ENCODE measurements at regions not wholly inside any gene's neighbourhood (a gene's known extent, or its start where the extent isn't known, plus 50 kb on each side); places are given as distances from the start of the nearest gene placed in this dataset.

DNA sequence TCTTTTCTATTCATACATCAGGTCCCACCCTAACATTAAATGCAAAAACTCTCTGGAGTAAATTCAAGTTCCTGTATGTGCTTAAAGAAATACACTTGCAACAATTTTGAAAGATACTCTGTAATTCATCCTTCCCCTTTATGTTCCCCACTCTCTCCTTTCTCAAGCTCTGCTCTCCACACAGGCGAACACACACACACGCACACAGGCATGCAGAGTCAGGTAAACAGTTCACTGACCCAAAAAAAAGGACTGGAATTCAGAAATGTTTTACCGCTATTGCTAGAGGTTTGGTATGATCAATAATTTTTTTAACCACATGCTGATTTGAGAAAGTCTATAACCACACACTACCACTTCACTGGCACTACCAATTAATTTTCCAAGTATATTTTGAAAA, 152.4 kb upstream of the TMCC3 start:
- H3K27me3 ChIP-seq (ENCODE audit: low read depth) = no peaks in the 10 kb centered on the region
- no peak overlapping the region for H3K4me3 ChIP-seq
- intact Hi-C loops (cut with DNase I) = no loop called here
- no peaks in the 10 kb centered on the region for H3K36me3 ChIP-seq
- no peaks in the 10 kb centered on the region for H3K9me3 ChIP-seq
- DNase-seq (no peak), ATAC-seq (no peak)
- TF ChIP-seq, protein P1, sequence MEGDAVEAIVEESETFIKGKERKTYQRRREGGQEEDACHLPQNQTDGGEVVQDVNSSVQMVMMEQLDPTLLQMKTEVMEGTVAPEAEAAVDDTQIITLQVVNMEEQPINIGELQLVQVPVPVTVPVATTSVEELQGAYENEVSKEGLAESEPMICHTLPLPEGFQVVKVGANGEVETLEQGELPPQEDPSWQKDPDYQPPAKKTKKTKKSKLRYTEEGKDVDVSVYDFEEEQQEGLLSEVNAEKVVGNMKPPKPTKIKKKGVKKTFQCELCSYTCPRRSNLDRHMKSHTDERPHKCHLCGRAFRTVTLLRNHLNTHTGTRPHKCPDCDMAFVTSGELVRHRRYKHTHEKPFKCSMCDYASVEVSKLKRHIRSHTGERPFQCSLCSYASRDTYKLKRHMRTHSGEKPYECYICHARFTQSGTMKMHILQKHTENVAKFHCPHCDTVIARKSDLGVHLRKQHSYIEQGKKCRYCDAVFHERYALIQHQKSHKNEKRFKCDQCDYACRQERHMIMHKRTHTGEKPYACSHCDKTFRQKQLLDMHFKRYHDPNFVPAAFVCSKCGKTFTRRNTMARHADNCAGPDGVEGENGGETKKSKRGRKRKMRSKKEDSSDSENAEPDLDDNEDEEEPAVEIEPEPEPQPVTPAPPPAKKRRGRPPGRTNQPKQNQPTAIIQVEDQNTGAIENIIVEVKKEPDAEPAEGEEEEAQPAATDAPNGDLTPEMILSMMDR (IDR thresholded peaks at IDR 0.05) = no peak
- H3K4me1 ChIP-seq = no peaks in the 10 kb centered on the region
- H3K27ac ChIP-seq = no peak overlapping the region

DNA sequence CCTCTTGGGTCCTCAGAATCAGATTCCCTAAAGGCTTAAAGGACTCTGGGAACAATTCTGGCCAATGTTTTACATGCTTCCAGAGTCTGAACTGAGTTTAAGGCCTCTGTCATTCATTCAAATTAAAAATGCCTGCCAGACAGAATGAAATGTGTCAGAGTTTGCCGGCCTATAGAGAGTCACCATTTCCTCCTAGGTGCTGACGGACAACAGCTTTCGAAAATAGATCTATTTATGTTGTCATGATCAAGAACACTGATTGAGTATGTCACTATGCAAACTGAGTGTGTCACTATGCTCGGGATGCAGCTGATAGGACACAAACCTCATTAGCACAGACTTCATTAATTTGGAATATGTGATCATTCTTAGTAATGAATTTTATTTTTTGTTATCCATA, 151.4 kb upstream of the TMCC3 start:
- intact Hi-C loops (cut with DNase I) = no loop called here
- H3K4me1 ChIP-seq = no peaks in the 10 kb centered on the region

DNA sequence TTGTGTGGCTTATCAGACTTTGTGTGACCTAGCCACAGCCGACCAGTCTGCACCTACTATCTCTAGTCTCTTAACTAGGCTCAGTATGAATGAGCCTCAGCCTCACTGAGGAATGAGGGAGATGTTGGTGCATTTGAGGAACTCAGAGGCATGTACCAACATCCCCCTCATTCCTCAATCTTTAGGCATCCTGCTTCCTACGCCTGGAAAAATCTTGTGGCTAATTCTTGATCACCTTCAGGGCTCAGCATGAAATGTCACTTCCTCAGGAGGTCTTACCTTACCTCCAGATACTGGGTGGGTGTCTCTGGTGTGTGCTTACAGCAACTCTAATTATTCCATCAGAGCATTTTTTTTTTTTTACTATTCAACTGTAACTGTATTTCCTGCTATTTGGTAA, 148.8 kb upstream of the TMCC3 start:
- no peaks in the 10 kb centered on the region for H3K4me1 ChIP-seq
- no peak for DNase-seq
- no peaks in the 10 kb centered on the region for H3K9me3 ChIP-seq
- TF ChIP-seq, protein P1 (IDR thresholded peaks at IDR 0.05) = no peak
- H3K4me3 ChIP-seq = no peak overlapping the region
- no peak overlapping the region for H3K27ac ChIP-seq
- ATAC-seq = no peak
- H3K36me3 ChIP-seq = no peaks in the 10 kb centered on the region
- H3K27me3 ChIP-seq (ENCODE audit: low read depth) = no peaks in the 10 kb centered on the region
- intact Hi-C loops (cut with DNase I) = no loop called here

More for the DNA sequence above, 151.4 kb upstream of the TMCC3 start:
- Histone ChIP-seq H3K27me3 (ENCODE audit: low read depth) (no peaks in the 10 kb centered on the region), H3K36me3 (no peaks in the 10 kb centered on the region), H3K9me3 (no peaks in the 10 kb centered on the region), H3K4me3 (no peak overlapping the region), H3K27ac (no peak overlapping the region)
- ATAC-seq (no peak), DNase-seq (no peak)
- TF ChIP-seq, protein P1 (IDR thresholded peaks at IDR 0.05) = no peak

DNA sequence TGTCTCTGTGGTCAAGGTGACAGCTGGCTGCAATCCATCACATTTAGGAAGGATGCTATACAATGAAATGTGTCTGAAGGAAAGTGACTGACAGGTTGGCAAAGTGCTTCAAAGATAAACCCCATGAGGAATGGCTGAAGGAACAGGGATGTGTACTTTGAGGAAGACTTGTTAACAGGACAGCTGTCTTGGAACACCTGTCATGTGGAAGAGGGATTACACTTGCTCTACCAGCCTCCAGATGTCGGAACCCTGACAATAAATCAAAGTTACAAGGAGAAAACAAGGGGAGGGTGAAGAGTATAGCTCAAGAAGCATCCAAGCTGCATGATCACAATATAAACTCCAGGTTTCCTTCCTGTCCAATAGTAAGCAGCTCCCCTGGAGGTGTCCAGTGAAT, 147.8 kb upstream of the TMCC3 start:
- no peak for DNase-seq
- Histone ChIP-seq H3K27me3 (ENCODE audit: low read depth) (no peaks in the 10 kb centered on the region), H3K4me3 (no peak overlapping the region), H3K9me3 (no peaks in the 10 kb centered on the region), H3K27ac (no peak overlapping the region), H3K36me3 (no peaks in the 10 kb centered on the region), H3K4me1 (no peaks in the 10 kb centered on the region)
- TF ChIP-seq, protein P1 (IDR thresholded peaks at IDR 0.05) = no peak
- intact Hi-C loops (cut with DNase I) = no loop called here
- ATAC-seq = no peak

- Histone ChIP-seq H3K9me3 (no peaks in the 10 kb centered on the region), H3K4me3 (no peak overlapping the region), H3K27me3 (ENCODE audit: low read depth) (no peaks in the 10 kb centered on the region), H3K27ac (no peak overlapping the region), H3K36me3 (no peaks in the 10 kb centered on the region), H3K4me1 (no peaks in the 10 kb centered on the region)
- ATAC-seq (peak in 1 of 2 donors; percentile 51), DNase-seq (no peak)
- TF ChIP-seq, protein P1 (IDR thresholded peaks at IDR 0.05) = no peak
- intact Hi-C loops (cut with DNase I) = no loop called here
These were observed 145.2 kb upstream of the TMCC3 start for GRCh38 chr12:94795520-94795919.

GRCh38 chr12:94795044-94795443, 144.7 kb upstream of the TMCC3 start:
- no peak overlapping the region for H3K4me3 ChIP-seq
- intact Hi-C loops (cut with DNase I) = no loop called here
- ATAC-seq = no peak
- TF ChIP-seq, protein P1 (IDR thresholded peaks at IDR 0.05) = no peak
- no peak for DNase-seq
- no peaks in the 10 kb centered on the region for H3K9me3 ChIP-seq
- no peaks in the 10 kb centered on the region for H3K27me3 ChIP-seq (ENCODE audit: low read depth)
- no peaks in the 10 kb centered on the region for H3K36me3 ChIP-seq
- H3K4me1 ChIP-seq = no peaks in the 10 kb centered on the region
- no peak overlapping the region for H3K27ac ChIP-seq

Measured in lower lobe of right lung (tissue), 2 donors.